Gastroesophageal sphincter (tissue), 3 donors: ENCODE measurements at regions not wholly inside any gene's neighbourhood (a gene's known extent, or its start where the extent isn't known, plus 50 kb on each side); places are given as distances from the start of the nearest gene placed in this dataset.

ENCODE experiments used
- CTCF ChIP-seq, 4 experiments: fragments of 200-600 bp in 2 of 4; fragments of 450-650 bp in 2 of 4; sonication (generic) in 1 of 4; IDR thresholded peaks; one replicate each; pipeline ENCODE4 v1.5.1; 2017 to 2019; ENCODE audit warnings: antibody characterized with exemption in 4 of 4, mild to moderate bottlenecking in 2 of 4, moderate library complexity in 2 of 4
- EP300 ChIP-seq: sonication (generic); formaldehyde crosslinking; IDR thresholded peaks from one replicate; pipeline ENCODE4 v1.6.1; 2017; ENCODE audit warnings: antibody characterized with exemption, mild to moderate bottlenecking

- TF ChIP-seq EP300: no peak
- no peak for TF ChIP-seq CTCF (IDR thresholded peaks at IDR 0.05)
Measured at GRCh38 chr13:47158593-47158992, 261.7 kb upstream of the HTR2A start.
